ENCODE measurements at regions not wholly inside any gene's neighbourhood (a gene's known extent, or its start where the extent isn't known, plus 50 kb on each side); places are given as distances from the start of the nearest gene placed in this dataset.

DNA sequence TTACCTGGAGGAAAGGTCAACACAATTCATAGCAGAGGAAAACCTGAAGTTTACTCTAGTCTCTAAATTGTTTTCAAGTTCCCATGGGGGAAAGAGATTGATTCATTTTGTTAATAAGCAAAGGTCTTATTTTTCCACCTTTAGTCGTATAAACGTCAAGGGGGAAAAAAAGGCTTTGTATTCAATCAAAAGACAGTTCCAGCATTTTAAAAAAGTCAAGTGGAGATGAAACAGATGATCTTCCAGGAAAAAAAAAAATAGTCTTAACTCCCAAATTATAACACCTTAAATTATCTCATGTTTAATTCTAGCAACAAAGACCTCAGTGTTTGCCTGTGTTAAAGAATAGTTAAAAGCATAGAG is 140.5 kb downstream of the TOMM20 start:
- DNase-seq, result no peak

DNA sequence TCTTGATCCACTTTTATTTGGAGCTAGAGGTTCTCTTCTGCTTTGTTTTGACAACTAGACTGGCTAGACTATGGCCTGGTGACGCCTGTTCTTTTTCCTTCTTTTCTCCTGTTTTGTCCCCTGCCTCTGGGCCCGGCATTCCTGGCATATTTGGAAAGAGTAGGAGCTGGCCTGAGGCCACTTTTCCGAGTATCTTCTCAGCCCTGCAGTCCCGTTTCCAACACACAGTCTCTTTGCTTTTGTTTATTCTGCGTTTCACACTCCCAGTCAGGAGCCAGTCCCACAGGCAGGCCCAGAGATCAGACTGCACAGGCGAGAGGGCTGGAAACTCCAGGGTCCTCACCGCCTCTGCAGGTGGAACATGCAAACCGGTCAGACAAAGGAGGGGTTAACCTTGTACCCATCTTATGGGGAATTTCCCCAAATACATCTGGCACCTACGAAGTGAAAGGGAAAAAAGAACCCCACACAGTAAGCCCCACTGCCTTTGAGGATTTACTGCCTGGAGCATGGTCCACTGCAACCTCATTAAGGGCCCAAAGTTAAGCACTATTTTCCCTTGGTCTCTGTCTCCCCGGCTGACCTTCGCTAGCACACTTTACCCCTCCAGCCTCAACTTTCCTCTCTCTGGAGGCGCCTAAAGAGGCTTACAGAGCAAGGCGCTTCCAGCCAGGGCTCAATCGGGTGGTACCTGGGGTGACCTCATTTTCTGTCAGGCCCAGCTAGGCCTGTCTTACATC is 141.1 kb downstream of the TOMM20 start:
- no peak for DNase-seq

DNA sequence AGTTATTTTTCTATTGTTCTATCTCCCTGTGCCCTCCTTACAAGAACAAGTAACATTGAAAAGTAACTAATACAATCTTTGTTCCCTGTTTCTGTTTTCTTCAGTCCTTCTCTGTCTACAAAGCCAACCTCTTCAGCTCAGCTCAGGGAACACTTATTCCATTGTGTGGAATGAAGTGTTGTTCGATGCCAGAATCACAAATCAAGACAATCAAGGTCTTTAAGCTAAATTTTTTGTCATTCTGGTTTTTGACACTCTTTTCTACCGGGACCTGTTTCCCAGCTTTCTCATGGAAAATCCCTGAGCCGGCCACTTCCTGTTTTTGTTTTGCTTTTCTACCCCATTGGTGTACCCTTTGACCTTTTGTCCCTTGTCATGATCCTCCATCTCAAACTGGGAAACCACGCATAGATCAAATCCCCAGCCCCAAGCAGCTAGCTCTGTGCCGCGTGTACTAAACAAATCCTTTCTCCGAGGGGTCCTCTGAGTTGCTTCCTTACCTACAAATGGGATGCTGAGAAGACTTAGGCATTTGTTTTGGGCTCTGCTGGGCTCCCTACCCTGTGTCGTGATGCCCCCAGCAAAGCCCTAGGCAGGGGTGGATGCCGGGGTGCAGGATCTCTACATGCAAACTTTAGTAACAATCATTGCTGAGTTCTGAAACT is 141.8 kb downstream of the TOMM20 start:
- no peak for DNase-seq

DNA sequence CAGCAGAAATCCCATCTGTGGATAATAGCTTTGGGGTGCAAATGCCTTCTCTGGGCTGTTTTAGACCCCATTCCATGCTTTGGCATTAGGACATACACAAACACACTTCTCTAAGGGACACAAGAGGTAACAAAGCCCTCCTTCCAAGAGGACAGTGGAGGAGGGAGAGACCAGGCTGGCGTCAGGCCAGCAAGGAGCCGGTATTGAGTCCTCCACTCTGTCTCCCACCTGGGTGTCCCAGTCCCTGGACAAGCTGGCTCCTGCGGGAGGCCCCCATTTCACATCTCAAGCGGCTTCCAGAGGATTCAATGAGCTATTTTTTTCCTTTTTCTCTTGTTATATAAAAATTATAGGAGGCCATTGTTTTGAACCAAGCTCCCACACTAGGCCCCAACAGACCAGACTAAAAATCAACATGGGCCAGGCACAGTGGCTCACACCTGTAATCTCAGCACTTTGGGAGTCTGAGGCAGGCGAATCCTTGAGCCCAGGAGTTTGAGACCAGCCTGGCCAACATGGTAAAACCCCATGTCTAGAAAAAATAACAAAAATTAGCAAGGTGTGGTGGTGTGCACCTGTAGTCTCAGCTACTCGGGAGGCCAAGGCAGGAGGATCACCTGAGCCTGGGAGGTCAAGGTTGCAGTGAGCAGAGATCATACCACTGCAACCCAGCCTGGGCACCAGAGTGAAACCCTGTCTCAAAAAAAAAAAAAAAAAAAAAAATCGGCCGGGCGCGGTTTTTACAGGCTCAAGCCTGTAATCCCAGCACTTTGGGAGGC is 142.9 kb downstream of the TOMM20 start:
- no peak for DNase-seq

DNA sequence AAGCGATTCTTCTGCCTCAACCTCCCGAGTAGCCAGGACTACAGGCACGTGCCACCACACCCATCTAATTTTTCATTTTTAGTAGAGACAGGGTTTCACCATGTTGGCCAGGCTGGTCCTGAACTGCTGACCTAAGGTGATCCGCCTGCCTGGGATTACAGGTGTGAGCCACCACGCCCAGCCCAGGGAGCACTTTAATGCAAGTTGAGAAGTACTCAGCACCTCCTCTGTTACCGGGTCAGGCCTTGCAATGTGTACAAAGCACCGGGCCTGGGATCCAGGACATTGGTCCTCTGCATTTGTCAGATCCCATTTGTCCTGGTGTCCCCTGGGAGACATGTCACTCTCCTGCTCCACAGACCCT is 143.6 kb downstream of the TOMM20 start:
- no peak for DNase-seq

DNA sequence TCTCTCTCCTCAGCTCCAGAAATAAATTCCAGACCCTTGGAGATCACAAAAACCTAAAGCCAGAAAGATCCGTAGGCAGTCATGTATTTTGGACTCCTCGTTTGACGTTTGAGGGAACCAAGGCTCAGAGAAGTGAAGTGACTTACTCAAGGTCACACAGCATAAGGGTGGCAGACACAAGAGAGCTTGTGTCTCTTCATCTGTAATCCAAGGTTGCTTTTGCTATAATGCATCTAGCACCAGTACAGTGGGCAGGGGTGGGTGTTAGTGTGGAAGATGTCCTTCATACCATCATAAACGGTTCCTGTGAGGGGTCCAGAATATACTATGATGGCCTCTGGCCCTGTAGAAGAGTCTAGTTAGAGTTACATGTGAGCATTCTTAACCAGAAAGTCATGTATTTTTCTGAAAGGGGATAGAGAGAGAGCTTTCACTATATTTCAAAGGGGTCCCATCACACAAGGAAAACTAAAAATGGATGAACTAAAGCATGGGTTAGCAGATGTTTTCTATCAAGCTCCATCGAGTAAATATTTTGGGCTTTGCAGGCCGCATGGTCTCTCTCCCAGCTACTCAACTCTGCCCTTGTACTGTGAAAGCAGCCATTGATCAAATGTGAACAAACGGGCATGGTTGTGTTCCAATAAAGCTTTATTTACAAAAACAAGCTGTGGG is 144.9 kb downstream of the TOMM20 start:
- DNase-seq, result no peak

DNA sequence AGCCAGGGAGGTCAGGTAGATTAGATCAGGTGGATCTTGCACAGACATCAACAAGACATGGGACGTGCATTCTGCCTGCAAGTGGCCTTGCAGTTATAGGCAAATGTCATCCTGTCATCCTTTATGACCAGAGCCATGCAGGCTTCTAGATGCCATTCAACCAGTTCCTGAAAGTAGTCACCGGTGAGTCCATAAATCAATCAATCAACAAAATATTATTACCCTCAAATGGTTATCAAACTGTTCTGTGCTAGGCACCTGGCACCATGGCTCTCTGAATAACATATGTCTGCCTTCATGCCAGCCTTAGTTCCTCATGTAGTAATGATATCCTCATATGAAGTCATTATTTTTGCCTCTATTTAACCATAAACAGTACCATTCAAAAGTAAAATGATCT is 146.9 kb downstream of the TOMM20 start:
- no peak for DNase-seq

DNA sequence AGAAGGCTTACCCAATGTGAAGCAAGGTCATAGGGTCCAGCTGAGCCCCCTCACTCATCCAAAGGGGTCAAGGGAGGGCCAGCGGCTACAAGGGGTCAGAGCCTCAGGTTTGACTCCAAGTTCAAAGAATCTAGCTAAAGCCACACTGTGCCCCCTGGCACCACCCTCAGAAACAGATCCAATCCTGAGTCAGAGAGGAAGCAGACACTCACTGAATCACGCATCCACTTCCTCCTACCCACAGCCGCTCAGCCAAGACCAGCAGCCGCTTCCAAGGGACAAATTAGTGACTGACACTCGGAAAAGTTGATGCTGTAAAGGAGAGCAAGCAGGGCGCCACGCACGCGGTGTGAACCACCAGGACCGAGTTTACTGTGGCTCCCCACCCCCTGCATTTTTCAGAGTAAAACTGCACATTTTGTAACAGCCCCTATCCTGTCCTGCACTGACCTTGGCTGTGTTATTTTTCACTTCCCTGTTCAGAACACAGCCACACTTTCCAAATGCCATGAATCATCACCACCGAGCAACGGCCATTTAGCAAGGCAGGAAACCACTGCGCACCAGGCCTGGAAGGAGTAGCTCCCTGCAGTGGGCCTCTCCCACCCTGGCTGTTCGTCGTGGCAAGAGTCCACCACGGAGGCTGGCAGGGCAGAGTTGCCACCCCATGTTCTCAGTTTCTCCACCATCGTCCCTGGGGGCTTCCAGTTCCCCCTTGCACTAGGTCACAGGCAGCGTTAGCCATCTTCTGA is 147.8 kb downstream of the TOMM20 start:
- no peak for DNase-seq

DNA sequence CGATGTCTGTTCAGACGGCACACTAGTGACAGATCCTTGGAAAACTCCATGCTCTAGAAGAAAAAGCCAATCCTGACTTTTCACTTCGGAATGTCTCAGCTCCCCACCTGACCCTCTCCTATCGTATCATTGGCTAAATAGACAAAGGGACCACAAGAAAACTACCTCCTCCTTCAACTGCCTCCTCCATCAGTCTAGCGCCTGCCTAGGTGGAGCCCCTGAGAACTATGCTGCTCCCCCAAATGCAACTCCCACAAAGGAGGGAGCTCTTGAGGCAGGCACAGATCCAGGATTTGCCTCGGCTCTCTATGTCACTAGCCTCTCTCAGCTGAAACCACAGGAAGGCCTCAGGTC is 148.4 kb downstream of the TOMM20 start:
- DNase-seq, result no peak

DNA sequence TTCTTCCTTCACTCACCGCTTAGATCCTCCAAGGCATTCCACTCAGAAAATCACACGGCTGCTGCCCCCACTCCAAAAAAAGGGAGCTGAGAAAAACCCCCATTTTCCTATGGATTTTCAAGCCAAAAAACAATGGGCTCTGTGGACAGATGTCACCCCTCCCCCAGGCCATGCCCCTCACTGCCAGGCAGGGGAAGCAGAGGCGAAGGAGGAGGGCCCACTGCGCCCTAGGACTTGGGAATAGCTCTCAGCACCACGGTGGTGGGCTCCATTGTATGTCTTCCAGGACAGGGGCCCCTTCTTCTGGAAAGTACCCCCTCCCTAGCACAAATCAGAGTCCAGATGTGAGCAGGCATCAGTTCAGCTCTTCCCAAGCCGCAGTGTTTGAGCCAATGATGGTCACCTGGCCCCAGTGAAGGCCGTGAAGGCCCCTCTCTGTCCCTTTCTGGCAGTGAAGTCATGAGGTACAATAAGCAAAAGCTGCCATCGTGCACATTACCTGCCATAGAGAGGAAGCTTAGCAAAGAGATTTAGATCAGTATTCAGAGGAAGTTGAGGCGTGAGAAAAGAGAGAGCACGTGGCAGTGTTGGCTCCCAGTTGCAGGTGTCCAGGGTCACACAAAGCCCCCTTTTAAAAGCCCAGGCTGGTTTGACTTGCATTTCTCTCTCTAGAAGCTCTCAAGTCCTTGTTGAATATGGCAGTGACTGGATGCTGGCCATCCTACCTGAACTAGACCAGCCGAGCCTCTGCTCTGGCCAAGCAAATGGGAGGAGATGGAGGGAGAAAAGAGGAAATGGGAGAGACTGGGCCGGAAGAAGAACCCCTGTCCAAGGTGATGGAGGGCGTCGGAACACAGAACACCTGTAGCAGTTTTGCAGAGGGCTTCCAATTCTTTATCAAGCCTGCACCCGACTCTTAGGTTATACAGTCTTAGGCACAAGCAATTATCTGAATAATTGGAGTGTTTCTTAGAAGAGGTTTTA is 149.0 kb downstream of the TOMM20 start:
- no peak for DNase-seq

DNA sequence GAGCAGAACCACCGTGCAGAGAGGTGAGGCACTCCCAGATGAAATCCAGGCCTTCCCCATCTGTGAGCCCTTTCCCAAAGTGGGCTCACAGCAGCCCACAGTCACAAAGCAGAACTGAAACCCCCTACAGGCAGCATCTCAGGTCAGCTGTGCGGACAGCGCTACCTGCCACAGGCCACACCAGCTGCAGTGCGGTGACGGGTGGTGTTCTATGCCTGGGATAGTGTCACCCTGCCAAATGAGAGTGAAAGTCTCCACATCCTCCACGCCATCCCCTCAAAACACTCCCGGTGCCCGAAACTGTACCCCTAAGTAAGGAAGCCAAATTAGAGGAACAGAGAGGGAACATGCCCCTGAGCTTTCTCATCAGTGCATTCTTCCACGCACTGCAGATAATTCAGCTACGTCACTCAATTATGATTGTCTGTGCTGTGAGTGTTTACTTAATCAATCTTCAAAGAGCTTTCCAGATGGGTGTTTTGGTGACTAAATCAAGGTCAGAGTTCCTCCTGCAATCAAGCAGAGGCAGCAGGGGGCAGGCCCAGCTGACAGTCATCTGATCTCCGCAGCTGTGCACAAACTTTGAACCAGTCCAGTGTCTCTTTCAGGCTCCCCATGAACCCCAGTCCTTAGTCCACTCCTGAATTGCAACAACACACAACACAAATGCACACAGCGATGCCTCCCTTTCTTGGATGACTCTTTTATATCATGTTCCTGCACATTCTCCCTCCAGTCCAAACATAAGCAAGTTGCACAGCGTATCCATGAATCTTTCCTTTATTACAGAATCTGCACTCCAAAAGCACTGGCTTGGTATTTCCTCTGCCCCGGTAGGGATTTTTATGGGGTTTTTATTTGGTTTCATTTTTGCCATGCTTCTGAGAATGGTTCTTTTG is 150.0 kb downstream of the TOMM20 start:
- peak; percentile 36 to 64 for DNase-seq

DNA sequence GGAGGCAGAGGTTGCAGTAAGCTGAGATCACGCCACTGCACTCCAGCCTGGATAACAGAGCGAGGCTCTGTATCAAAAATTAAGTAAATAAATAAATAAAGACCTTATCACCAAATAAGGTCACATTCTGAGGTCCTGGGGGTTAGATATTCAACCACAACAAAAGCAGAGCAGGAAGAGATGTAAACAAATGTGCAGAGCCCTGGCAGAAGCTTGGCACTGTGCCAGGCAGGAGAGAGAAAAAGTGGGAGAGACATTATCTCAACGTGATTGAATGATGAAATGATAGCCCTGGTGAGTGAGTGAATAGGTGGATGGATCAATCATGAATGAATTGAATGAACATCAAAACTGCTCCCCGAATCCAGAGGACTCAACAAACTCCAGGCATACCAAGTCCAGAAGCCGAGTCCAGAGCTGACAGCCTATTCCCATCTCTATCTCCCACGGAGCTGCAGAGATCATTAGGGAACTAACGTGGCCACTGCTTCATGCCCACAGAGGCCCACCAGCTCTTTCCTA is 150.7 kb downstream of the TOMM20 start:
- DNase-seq, result no peak

DNA sequence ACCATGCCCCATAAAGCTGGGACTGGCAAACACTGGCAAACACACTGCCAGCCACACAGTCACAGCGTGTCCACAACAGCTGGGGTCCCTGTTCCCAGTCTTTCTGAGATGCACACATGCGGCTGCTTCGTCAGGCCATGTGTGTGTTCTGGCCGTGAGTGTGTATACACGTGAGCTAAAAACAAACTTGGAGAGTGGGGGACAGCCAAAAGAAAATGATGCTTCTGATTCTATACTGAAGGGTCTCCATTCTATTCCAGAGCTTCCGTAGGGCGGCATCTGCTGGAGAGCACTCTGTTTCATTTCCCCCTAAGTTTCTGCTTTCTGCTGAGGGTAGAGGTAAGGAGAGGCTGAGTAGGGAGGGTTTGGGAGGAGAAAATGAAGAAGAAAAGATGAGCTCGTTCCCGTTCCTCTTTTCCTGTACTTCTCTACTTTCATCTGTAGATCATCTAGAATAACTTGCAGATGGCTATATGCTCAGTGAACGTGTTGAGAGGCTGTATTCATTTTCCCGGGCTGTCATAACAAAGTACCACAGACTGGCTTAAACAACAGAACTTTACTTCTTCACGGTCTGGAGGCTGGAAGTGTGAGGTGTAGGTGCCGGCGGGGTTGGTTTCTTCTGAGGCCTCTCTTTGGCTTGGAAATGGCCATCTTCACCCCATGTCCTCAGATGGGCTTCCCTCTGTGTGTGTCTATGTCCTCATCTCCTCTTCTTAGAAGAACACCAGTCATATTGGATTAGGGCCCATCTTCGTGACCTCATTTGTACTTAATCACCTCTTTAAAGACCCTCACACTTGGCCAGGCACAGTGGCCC is 151.6 kb downstream of the TOMM20 start:
- DNase-seq, result no peak

DNA sequence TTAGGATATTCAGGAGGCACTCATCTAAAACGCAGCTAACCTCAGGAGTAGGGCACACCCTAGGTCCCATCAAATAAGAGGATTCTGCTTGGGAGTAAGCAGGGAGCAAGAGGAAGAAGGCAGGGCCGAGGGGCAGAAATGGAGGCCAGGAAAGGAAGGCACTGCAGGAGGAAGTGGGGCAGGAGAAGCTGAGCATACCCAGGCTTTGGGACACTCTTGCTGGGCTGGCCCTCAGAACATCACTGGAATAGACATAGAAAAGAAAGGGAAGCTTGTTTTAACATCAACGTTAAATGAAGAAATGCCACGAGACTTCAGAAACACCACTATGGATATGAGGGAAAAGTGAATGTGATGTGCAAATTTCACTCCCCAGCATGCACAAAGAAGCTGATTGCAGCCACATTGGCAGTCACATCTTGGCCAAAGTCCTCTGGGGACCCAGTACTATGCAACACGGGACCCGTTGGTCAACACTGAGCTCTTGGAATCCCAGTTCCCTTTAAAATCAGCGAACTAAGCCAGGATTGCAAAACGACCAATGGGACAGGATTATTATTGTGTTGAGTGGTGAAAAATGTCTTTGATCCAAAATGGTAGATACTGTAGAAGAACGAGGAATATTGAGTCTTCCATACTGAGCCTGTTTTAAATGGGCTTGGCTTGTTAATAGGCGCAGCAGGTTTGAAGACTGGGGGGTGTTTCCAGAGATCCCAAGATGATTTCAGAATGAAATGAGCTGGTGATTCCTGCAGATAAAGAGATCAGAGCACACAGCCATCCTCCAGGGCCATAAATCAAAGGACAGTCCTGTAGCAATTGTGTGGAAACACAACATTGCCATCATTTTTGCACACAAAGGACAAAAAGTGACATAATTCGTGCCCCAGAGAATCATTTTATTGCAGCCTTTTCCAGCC is 152.4 kb downstream of the TOMM20 start:
- no peak for DNase-seq

DNA sequence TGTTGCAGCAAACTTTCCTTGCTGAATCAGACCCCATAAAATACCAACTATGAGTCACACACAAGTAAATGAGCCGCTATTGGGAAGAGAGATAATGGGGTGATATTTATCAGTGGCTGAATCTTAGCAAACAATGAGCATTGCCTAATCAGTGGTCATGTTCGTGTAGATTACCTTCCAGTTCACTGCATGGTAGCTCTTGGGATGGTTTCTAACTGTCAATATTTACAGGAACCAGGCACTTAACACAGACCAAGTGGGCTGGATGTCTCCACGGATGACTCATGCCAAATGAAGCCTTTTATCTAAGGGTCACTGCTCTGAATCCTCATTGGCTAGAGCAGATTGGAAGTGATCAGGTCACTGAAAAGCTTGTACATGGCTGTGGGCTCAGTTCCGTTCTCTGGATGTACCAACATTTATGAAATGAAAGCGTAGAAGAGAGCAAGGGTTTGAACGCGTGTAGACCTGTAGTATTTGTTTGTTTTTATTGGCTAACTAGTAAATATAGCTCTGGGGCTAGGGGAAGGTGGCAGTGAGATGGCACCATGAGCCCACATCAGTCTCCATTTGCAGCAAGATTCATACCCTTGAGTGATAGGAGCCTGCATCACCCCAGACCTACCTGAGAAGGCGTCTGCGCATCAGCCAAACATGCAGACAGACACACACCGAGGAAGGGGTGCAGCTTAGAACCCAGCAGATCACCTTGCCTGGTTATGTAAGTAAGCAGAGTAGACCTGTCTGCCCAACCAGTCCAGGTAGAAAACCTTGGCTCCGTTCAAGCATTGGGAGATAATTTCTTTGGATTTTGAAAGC is 153.3 kb downstream of the TOMM20 start:
- no peak for DNase-seq

DNA sequence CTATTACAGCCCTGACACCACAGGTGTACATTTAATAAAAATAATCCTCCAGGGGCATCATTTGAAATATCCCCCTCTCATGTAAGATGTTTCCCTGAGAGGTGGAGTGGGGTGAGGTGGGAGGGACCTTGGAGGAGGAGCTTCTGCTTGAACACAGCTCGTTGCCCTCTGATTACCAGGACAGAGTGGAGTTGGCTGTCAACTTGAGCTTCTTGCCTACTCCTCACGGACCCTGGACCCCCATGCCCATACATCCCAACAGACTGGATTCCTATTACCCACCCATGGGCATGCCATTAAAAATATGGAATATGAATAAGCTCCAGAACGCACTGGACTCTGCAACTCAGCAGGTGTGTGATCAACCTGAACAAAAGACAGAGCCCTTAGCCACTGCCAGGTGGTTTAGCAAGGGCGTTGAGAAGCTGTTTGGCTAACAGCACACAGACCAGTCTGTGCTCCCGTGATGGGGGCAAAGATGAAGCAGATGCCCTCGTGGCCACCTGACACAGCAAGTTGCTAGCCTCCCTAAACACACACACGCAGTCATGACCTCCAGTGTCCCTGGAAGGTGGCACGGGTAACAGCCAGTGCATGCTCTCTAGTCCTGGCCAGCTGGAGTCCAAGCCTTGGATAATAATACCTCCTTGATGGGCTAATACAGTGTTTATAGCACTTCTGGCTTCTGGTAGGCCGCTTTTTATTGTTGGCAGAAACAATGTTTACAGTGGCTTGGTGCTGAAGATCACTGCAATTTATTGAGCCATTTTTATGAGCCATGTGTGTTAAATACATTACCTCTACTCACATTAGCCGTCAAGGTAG is 155.0 kb downstream of the TOMM20 start:
- DNase-seq, result no peak
